Hepatocyte (in vitro differentiated cells): ENCODE measurements at regions not wholly inside any gene's neighbourhood (a gene's known extent, or its start where the extent isn't known, plus 50 kb on each side); places are given as distances from the start of the nearest gene placed in this dataset.
A peak's percentile ranks its signal among the peaks of the same experiment; 100 is the strongest.

Source experiments
- DNase-seq: peaks from one replicate; pipeline ENCODE4 v3.0.0-alpha.2; 2016; ENCODE audit warnings: low spot score
- H2AFZ ChIP-seq: fragments of 200-600 bp; sonication (generic); 2 replicates; pipeline ENCODE4 v1.6.0; 2016; ENCODE audit warnings: antibody characterized with exemption, mild to moderate bottlenecking
- H3K27ac ChIP-seq: fragments of 200-600 bp; sonication (generic); 2 replicates; pipeline ENCODE4 v1.5.1; 2016; ENCODE audit warnings: mild to moderate bottlenecking
- H3K27me3 ChIP-seq: fragments of 200-600 bp; sonication (generic); 2 replicates; pipeline ENCODE4 v1.6.1; 2016
- H3K36me3 ChIP-seq: fragments of 200-600 bp; sonication (generic); replicated peaks from 2 replicates; pipeline ENCODE4 v1.5.1; 2016; ENCODE audit warnings: low read depth; ENCODE audit not compliant: insufficient read depth
- H3K4me1 ChIP-seq: fragments of 200-600 bp; sonication (generic); 2 replicates; pipeline ENCODE4 v1.5.1; 2016; ENCODE audit warnings: mild to moderate bottlenecking, moderate library complexity; ENCODE audit not compliant: insufficient read depth
- H3K4me2 ChIP-seq: fragments of 200-600 bp; sonication (generic); 2 replicates; pipeline ENCODE4 v1.6.0; 2016
- H3K4me3 ChIP-seq: fragments of 200-600 bp; sonication (generic); 2 replicates; pipeline ENCODE4 v1.5.1; 2016; ENCODE audit warnings: mild to moderate bottlenecking
- H3K79me2 ChIP-seq: fragments of 200-600 bp; sonication (generic); 2 replicates; pipeline ENCODE4 v1.6.0; 2017; ENCODE audit warnings: mild to moderate bottlenecking
- H3K9me2 ChIP-seq: fragments of 200-600 bp; sonication (generic); replicated peaks from 2 replicates; pipeline ENCODE4 v1.6.0; 2017; ENCODE audit warnings: mild to moderate bottlenecking; ENCODE audit not compliant: insufficient read depth
- H3K9me3 ChIP-seq: fragments of 200-600 bp; sonication (generic); 2 replicates; pipeline ENCODE4 v1.5.1; 2016; ENCODE audit warnings: low read depth, mild to moderate bottlenecking
- H4K20me1 ChIP-seq: fragments of 200-600 bp; sonication (generic); 2 replicates; pipeline ENCODE4 v1.6.0; 2016; ENCODE audit warnings: mild to moderate bottlenecking; ENCODE audit not compliant: insufficient read depth, poor library complexity, severe bottlenecking
- EZH2 ChIP-seq: fragments of 200-600 bp; sonication (generic); IDR thresholded peaks from 2 replicates; pipeline ENCODE4 v1.6.1; 2016; ENCODE audit warnings: antibody characterized with exemption, mild to moderate bottlenecking, borderline replicate concordance
- EZH2phosphoT487 ChIP-seq: fragments of 200-600 bp; sonication (generic); IDR thresholded peaks from one replicate; pipeline ENCODE4 v1.6.1; 2018; ENCODE audit warnings: antibody characterized with exemption, mild to moderate bottlenecking, low read depth, moderate library complexity; ENCODE audit not compliant: unreplicated experiment, severe bottlenecking
- WGBS: methylation state at CpG from one replicate; pipeline ENCODE4 v1.1.6; 2016; ENCODE audit warnings: low lambda C conversion rate; ENCODE audit errors: missing lambda C conversion rate; 5-methylcytosine and 5-hydroxymethylcytosine counted together
- TF ChIP-seq, protein P1 (sequence below): fragments of 200-600 bp; sonication (generic); IDR thresholded peaks from 2 replicates; pipeline ENCODE4 v1.5.1; 2016; ENCODE audit warnings: antibody characterized with exemption, mild to moderate bottlenecking; ENCODE audit not compliant: poor library complexity

DNA sequence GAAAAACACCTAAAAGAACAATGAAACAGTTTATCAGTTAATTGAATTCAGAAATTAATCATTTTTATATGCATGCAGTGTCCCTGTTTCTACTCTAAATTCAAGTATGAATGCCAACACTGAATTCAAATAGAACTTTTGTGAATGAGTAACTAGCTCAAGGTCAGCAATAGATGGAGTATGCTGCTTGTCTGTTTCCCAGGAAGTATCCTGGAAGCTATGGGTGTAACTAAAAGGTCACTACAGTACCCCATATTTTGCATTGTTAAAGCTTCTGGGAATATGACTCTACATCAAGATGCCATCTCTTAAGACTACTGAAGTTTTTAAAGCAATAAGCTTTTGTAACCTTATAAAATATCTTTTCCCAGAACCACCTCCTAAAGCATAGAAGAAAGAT, 681.4 kb upstream of the FBXO33 start:
- no peaks in the 10 kb centered on the region for H3K9me2 ChIP-seq
- peak overlapping the region; percentile 6 for H3K4me2 ChIP-seq
- H3K79me2 ChIP-seq, result no peaks in the 10 kb centered on the region
- H3K27me3 ChIP-seq, result no peaks in the 10 kb centered on the region
- H3K9me3 ChIP-seq, result no peaks in the 10 kb centered on the region
- DNase-seq, result no peak
- H3K36me3 ChIP-seq, result no peaks in the 10 kb centered on the region
- no peak overlapping the region for H3K4me3 ChIP-seq
- no peak overlapping the region for H2AFZ ChIP-seq
- H4K20me1 ChIP-seq, result no peaks in the 10 kb centered on the region
- no peak for TF ChIP-seq EZH2
- TF ChIP-seq, protein P1, sequence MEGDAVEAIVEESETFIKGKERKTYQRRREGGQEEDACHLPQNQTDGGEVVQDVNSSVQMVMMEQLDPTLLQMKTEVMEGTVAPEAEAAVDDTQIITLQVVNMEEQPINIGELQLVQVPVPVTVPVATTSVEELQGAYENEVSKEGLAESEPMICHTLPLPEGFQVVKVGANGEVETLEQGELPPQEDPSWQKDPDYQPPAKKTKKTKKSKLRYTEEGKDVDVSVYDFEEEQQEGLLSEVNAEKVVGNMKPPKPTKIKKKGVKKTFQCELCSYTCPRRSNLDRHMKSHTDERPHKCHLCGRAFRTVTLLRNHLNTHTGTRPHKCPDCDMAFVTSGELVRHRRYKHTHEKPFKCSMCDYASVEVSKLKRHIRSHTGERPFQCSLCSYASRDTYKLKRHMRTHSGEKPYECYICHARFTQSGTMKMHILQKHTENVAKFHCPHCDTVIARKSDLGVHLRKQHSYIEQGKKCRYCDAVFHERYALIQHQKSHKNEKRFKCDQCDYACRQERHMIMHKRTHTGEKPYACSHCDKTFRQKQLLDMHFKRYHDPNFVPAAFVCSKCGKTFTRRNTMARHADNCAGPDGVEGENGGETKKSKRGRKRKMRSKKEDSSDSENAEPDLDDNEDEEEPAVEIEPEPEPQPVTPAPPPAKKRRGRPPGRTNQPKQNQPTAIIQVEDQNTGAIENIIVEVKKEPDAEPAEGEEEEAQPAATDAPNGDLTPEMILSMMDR, result no peak
- no peak for TF ChIP-seq EZH2phosphoT487
- H3K27ac ChIP-seq, result no peak overlapping the region
- no peaks in the 10 kb centered on the region for H3K4me1 ChIP-seq

DNA sequence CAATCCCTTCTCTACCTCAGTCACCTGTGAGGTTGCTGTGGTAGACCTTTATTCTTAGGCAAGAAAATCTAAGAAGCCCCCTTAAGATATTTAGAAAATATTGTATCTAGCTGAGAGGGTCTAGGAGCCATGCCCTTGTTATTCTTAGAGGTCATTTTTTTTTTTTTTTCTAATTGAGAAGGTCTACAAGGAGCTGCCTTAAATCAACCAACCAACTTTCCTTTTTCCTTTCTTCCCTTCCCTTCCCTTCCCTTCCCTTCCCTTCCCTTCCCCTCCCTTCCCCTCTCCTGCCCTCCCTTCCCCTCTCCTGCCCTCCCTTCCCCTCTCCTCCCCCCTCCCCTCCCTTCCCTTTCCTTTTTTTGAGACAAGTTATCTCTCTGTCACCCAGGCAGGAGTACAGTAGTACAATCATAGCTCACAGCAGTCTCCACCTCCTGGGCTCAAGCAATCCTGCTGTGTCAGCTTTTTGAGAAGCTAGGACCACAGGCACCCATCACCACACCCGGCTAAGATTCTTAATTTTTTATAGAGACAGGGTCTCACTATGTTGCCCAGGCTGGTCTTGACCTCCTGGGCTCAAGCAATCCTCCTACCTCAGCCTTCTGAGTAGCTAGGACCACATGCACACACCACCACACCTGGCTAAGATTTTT, 668.4 kb upstream of the FBXO33 start:
- no peaks in the 10 kb centered on the region for H3K36me3 ChIP-seq

DNA sequence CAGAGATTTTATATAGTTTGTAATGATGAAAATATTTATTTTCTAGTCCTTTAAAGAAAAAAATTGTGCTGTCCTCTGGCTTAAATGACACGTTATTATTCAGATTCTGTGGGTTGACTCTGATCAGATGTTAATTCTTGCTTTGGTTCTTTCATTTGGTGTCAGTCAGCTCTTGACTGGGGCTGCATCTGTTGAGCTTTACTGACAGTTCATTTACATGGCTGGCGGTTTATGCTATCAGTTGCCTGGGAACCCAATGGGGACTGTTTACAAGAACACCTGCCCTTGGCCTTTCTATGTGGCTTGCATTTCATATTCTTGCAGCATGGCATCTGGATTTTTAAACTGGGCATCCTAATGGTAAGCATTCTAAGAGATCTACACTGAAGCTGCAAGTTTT, 667.1 kb upstream of the FBXO33 start:
- no peaks in the 10 kb centered on the region for H3K79me2 ChIP-seq
- no peaks in the 10 kb centered on the region for H4K20me1 ChIP-seq
- H3K4me2 ChIP-seq, result no peak overlapping the region
- 70% methylated on average over 2 of the region's 2 CpGs for WGBS
- no peaks in the 10 kb centered on the region for H3K9me3 ChIP-seq
- H3K4me3 ChIP-seq, result no peak overlapping the region
- H2AFZ ChIP-seq, result no peak overlapping the region
- no peak for DNase-seq
- TF ChIP-seq EZH2, result no peak
- TF ChIP-seq, protein P1, result no peak
- TF ChIP-seq EZH2phosphoT487, result no peak
- H3K4me1 ChIP-seq, result no peaks in the 10 kb centered on the region
- no peaks in the 10 kb centered on the region for H3K27me3 ChIP-seq
- no peak overlapping the region for H3K27ac ChIP-seq
- no peaks in the 10 kb centered on the region for H3K9me2 ChIP-seq
- no peaks in the 10 kb centered on the region for H3K36me3 ChIP-seq

More for the DNA sequence above, 668.4 kb upstream of the FBXO33 start:
- Histone ChIP-seq H3K4me2 (no peak overlapping the region), H2AFZ (no peak overlapping the region), H3K4me1 (no peaks in the 10 kb centered on the region), H4K20me1 (no peaks in the 10 kb centered on the region), H3K79me2 (no peaks in the 10 kb centered on the region), H3K27ac (no peak overlapping the region), H3K9me3 (no peaks in the 10 kb centered on the region), H3K27me3 (no peaks in the 10 kb centered on the region), H3K9me2 (no peaks in the 10 kb centered on the region), H3K4me3 (no peak overlapping the region)
- TF ChIP-seq EZH2 (no peak), EZH2phosphoT487 (no peak)
- TF ChIP-seq, protein P1, result no peak
- WGBS, result 67% methylated on average over 1 of the region's 1 CpG
- DNase-seq, result no peak

DNA sequence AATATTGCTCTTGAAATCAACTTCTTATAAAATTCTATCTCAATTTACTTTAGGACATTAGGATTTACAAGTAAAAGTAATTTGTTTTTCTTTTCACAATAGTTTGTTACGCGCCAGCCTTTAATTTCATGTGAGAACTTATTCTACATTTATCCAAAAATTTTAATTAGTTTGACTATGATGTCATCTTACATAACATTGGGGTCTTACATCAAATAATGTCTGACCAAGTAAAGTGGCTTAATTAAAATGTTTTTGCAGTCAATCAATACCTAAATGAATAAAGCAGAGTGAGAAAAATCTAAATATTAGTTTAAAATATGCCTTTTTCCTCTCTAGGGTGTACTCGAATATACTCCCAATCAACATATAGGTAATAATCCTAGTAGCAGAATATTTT, 666.2 kb upstream of the FBXO33 start:
- H3K4me1 ChIP-seq, result no peaks in the 10 kb centered on the region
- no peak overlapping the region for H3K27ac ChIP-seq
- no peaks in the 10 kb centered on the region for H3K9me3 ChIP-seq
- H3K4me2 ChIP-seq, result no peak overlapping the region
- WGBS, result 96% methylated on average over 3 of the region's 3 CpGs
- H3K79me2 ChIP-seq, result no peaks in the 10 kb centered on the region
- H3K36me3 ChIP-seq, result no peaks in the 10 kb centered on the region
- no peaks in the 10 kb centered on the region for H3K9me2 ChIP-seq
- H2AFZ ChIP-seq, result no peak overlapping the region
- no peak overlapping the region for H3K4me3 ChIP-seq
- TF ChIP-seq, protein P1, result no peak
- TF ChIP-seq EZH2 (no peak), EZH2phosphoT487 (no peak)
- no peaks in the 10 kb centered on the region for H3K27me3 ChIP-seq
- DNase-seq, result no peak
- H4K20me1 ChIP-seq, result no peaks in the 10 kb centered on the region
